Endothelial cell (in vitro differentiated cells): ENCODE measurements at regions not wholly inside any gene's neighbourhood (a gene's known extent, or its start where the extent isn't known, plus 50 kb on each side); places are given as distances from the start of the nearest gene placed in this dataset.

Source experiments
- DNase-seq: peaks from one replicate; pipeline ENCODE4 v3.0.0; 2021; ENCODE audit warnings: low spot score
- H3K27ac Mint-ChIP-seq: one replicate; pipeline ENCODE4 v1.8.0; 2021; ENCODE audit warnings: mixed read lengths, inconsistent platforms; ENCODE audit not compliant: unreplicated experiment
- H3K27me3 Mint-ChIP-seq: one replicate; pipeline ENCODE4 v1.8.0; 2021; ENCODE audit warnings: mild to moderate bottlenecking, moderate library complexity, mixed read lengths, inconsistent platforms; ENCODE audit not compliant: unreplicated experiment
- H3K36me3 Mint-ChIP-seq: one replicate; pipeline ENCODE4 v1.8.0; 2021; ENCODE audit warnings: mild to moderate bottlenecking, low read depth, mixed read lengths, inconsistent platforms; ENCODE audit not compliant: unreplicated experiment
- H3K4me1 Mint-ChIP-seq: one replicate; pipeline ENCODE4 v1.8.0; 2021; ENCODE audit warnings: mild to moderate bottlenecking, mixed read lengths, inconsistent platforms; ENCODE audit not compliant: unreplicated experiment
- H3K4me3 Mint-ChIP-seq: one replicate; pipeline ENCODE4 v1.8.0; 2021; ENCODE audit warnings: mild to moderate bottlenecking, mixed read lengths, inconsistent platforms; ENCODE audit not compliant: unreplicated experiment
- H3K9me3 Mint-ChIP-seq: one replicate; pipeline ENCODE4 v1.8.0; 2021; ENCODE audit warnings: mixed read lengths, inconsistent platforms; ENCODE audit not compliant: unreplicated experiment
- CTCF ChIP-seq: fragments of 200-600 bp; sonication (generic); IDR thresholded peaks from one replicate; pipeline ENCODE4 v1.5.0; 2021; ENCODE audit warnings: antibody characterized with exemption; ENCODE audit not compliant: unreplicated experiment

GRCh38 chr10:34001087-34001580, 666.7 kb upstream of the NRP1 start:
- no peak for DNase-seq
- no peaks in the 10 kb centered on the region for H3K36me3 Mint-ChIP-seq
- peaks cover 3% of the 10 kb centered on the region for H3K27me3 Mint-ChIP-seq
- no peak overlapping the region for H3K27ac Mint-ChIP-seq
- no peaks in the 10 kb centered on the region for H3K9me3 Mint-ChIP-seq
- H3K4me3 Mint-ChIP-seq = no peak overlapping the region
- peaks cover 13% of the 10 kb centered on the region for H3K4me1 Mint-ChIP-seq
- no peak for TF ChIP-seq CTCF

GRCh38 chr10:33993917-33994316, 659.5 kb upstream of the NRP1 start:
- Mint-ChIP-seq H3K36me3 (no peaks in the 10 kb centered on the region), H3K9me3 (no peaks in the 10 kb centered on the region), H3K27me3 (peaks cover 2% of the 10 kb centered on the region), H3K4me3 (no peak overlapping the region), H3K4me1 (no peaks in the 10 kb centered on the region), H3K27ac (no peak overlapping the region)
- DNase-seq = no peak
- no peak for TF ChIP-seq CTCF

GRCh38 chr10:33991924-33992323, 657.5 kb upstream of the NRP1 start:
- no peak for DNase-seq
- no peak for TF ChIP-seq CTCF
- Mint-ChIP-seq H3K4me3 (no peak overlapping the region), H3K4me1 (no peaks in the 10 kb centered on the region), H3K27me3 (peaks cover 2% of the 10 kb centered on the region), H3K36me3 (no peaks in the 10 kb centered on the region), H3K9me3 (no peaks in the 10 kb centered on the region), H3K27ac (no peak overlapping the region)

DNA sequence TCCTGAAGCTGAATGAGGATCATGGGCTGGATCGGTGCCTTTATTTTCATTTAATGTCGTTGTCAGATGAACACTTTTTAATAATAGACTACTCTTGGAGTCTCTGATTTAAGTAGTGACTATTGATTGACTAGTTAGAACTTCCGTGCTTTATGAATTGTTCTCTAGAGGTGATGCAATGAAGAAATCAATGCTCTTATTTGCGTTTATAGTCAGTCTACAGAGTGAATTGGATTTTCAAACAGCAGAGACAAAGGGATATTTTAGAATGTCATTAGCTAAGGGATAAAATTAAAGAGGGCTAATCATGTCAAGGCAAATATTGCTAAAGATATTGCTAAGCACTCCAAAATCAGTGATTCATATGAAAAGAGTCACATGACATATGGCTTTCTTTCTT, 652.0 kb upstream of the NRP1 start:
- H3K36me3 Mint-ChIP-seq = no peaks in the 10 kb centered on the region
- H3K27me3 Mint-ChIP-seq = no peaks in the 10 kb centered on the region
- TF ChIP-seq CTCF = no peak
- H3K9me3 Mint-ChIP-seq = no peaks in the 10 kb centered on the region
- no peak overlapping the region for H3K27ac Mint-ChIP-seq
- no peak overlapping the region for H3K4me3 Mint-ChIP-seq
- peaks cover 7% of the 10 kb centered on the region for H3K4me1 Mint-ChIP-seq
- DNase-seq = no peak

DNA sequence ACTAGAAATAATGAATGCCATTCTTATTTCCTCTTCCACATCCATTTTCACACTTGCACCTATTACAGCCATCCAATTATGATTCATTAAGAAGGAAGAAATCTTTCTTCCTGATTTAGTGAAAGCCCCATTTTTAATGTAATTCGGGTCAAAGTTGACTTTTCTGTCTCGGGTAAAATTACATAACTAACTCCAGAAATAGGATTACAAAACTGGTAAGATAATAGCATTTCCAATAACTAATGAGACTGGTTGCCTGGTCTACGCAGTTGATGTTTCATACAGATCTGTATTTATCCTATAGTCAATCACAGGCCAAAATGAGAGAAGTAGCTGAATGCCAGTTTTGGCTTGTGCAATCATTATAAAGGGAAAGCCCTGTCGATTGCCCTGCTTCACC, 651.5 kb upstream of the NRP1 start:
- Mint-ChIP-seq H3K27me3 (no peaks in the 10 kb centered on the region), H3K27ac (no peak overlapping the region), H3K4me1 (peaks cover 7% of the 10 kb centered on the region), H3K36me3 (no peaks in the 10 kb centered on the region), H3K4me3 (no peak overlapping the region), H3K9me3 (no peaks in the 10 kb centered on the region)
- no peak for TF ChIP-seq CTCF
- DNase-seq = no peak
